ENCODE measurements at regions not wholly inside any gene's neighbourhood (a gene's known extent, or its start where the extent isn't known, plus 50 kb on each side); places are given as distances from the start of the nearest gene placed in this dataset.
"Not testable (repeated sequence)": the region's sequence is repeated elsewhere in the genome, so short reads cannot be mapped to it uniquely, and the experiment has no call there.

DNA sequence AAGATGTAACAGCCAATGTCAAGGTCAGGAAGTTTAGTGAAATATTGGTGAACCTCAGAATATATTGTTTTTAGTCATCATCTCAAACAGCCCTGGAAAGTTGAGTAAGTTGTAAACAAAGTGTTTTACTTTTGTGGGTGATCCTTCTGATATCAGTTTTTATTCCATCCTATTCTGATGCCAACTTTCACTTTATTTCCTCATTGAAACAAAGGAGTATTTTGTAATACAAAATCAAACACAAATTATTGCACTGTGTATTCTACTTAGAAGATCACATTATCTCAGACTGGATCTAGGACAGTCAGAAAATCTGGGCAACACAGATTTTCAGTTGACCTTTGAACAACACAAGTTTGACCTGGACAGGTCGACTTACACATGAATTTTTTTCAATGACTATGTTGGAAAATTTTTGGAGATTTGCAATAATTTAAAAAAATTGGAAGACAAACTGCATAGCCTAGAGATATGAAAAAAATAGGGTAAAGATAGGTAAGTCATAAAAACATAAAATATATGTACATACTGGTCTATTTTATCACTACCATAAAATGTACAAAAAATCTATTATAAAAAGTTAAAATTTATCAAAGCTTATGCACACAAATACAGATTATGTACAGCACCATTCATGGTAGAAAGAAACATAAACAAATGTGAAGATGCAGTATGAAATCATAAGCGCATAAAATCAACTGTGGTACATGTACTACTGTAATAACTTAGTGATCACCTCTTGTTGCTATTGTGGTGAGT lies 709.1 kb upstream of the FAM241A start:
- DNase-seq = no peak

DNA sequence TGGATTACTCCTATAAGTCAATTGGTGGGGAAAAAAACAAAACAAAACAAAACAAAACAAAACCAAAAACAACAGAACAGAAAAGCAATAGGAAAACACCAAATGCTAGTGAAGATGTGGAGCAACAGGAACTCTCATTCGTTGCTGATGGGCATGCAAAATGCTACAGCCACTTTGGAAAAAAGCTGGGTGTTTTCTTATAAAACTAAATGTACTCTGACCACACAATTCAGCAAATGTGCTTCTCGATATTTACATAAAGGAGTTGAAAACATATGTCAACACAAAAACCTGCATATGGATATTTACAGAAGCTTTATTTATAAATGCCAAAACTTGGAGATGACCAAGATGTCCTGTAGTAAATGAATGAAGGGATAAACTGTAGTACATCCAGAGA lies 703.6 kb upstream of the FAM241A start:
- no peak for DNase-seq

DNA sequence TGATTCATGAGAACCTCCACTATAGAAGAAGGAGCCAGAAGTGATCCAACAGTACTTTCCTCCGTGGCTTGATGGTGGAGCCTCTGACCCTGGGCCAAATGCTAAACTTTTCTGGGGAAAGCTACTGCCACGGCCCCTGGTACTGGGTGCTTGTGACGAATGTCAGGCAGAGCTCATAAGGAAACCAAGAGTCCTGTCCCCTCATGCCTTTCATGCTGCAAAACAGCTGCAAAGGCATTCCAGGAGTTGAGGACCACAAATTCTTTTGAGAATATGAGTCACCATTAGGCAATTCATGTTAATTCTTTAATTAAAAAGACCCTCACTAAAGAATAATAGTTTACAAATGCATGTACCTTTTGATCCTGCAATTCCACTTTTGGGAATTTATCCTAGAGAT lies 700.4 kb upstream of the FAM241A start:
- not testable (repeated sequence) for DNase-seq

DNA sequence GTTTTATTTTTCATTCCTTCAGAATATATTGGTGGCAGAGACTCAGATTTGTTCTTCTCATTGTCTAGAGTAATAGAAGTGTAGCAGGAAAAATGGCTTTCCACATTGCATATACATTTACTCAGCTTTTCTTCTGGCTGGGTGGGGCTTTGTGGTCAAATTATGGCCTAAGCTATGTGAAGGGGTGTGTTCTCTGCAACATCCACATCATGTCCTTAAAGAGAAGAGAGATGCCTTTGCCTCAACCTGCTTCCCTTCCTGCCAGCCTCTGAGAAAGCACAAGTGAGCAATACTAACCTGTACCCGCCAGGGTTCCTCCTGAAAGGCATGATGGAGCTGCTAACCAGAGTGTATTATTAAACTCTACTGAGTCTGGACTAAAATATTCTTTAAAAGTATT lies 695.6 kb upstream of the FAM241A start:
- DNase-seq = no peak

DNA sequence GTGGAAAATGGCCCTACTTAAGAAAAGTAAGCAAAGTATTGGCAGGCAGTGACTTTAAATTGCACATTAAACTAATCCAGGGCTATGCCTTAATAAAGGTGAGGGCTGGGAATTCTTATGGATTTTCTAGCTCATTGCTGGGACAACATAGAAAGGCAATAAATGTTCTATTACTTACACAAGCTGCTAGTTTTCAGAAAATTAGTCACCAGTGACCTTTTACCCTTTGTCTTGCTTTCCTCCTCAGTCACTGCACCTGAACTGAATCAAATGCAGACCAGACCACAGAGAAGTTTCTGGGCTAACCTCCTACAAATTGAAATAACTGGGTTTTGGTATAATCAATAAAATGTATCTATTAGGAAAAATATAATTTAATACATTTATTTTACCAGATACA lies 694.4 kb upstream of the FAM241A start:
- no peak for DNase-seq

DNA sequence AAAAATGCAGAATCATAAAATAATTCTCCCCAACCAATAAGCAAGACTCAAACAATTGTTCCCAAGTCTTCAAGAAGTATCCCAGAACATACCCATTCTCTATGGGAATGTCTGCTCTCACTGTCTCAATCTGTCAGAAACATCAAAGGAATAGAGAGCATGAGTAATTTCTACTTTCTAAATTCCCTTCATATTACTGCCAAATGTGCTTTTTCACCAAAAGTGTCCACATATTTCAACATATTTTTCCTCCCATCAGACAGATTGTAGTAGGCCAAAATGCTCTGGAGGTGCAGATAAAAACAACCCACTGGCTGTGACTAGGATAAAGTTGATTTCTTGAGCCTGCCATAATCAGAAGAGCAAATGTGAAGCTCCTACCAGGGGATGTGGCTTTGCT lies 692.0 kb upstream of the FAM241A start:
- DNase-seq = no peak

DNA sequence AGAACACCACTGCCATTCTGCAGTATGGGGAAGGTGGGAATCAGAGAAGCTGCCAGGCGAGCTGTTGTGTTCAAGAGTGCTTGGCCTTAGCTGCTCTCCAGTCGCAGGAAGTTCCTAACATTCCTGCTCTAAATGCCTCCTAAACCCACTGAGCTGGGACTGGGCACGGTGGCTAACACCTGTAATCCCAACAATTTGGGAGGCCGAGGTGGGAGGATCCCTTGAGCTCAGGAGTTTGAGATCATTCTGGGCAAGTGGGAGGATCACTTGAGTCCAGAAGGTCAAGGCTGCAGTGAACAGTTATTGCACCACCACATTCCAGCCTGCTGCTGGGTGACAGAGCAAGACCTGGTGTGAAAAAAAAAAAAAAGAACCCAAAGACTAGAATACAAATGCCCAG lies 690.3 kb upstream of the FAM241A start:
- DNase-seq = no peak

DNA sequence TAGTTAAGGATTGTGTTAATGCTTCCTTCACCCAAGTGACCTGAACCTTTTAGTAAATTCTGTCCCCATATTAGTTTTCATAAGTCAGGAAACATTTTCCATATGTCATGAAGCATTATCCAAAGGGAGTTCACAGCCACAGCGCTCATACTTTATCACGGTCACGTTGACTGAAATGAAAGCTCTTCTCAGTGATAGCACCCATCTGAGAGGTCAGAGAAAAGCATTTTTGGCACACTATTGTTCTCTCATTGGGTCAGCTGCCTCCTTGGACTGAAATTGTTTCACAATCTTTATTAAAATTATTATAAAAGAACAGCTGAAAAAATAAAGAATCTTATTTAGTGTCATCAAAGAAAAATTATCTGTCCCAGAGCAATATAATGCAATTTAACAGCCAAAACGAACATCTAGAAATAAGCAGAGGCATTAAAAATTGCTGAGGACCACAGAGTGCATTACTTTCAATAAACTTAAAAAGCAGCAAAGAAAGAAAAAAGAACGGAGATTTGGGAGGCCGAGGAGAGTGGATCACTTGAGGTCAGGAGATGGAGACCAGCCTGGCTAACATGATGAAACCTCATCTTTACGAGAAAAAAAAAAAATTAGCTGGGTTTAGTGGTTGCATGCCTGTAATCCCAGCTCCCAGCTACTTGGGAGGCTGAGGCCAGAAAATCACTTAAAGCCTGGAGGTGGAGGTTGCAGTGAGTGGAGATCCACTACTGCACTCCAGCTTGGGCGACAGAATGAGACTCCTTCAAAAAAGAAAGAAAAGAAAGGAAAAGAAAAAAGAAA lies 680.8 kb upstream of the FAM241A start:
- no peak for DNase-seq

DNA sequence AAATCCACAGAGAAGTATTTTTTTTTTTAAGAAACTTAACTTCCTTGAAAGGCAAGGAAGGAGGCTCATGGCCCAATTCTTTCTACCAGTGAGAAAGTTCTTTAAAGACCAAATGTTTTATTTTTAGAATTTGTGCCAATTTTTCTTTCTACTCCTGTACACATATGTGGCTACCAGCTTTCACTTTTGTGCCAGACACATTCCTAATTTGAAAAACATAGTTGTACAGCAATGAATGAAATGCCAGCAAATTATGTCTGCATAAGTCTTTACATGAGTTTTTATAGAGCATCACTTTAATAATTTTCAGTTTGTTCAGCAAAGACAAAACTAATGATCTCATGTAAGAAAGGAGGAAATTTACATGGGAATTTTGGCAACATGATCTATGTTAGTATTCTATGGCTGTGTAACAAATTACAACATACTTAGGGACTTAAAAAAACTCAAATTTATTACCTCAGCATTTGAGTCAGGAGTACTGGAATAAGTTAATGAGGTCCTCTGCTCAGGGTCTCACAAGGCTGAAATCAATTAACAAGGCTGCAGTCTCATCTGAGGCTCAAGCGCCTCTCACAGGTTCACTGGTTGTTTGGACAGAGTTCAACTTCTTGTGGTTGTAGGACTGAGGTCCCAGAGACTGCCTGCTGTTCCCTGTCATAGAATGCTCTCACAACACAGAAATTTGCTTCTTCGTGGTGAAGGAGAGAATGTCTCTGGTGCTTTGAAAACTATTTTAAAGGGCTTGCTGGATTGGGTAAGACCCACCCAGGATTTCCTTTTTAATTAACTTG lies 678.2 kb upstream of the FAM241A start:
- DNase-seq = no peak

DNA sequence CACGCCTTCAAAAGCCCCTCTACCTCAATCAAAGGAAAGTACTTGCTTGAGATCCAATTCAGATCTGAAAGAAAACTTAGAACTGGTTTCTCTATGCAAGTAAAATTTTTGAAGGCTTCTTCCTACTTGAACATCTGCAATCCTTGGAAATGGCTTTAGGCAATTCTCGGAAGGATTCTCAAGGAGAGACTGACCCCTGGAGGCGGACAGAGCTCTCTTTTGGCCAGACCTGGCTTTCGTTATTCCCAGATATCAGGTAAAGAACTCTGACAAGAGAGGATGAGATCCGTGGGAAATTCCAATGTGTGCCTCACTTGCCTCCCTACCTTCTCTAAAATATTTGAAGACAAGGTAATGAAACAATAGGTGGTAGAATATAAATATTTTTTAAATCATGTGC lies 670.3 kb upstream of the FAM241A start:
- peak; percentile 1 for DNase-seq

DNA sequence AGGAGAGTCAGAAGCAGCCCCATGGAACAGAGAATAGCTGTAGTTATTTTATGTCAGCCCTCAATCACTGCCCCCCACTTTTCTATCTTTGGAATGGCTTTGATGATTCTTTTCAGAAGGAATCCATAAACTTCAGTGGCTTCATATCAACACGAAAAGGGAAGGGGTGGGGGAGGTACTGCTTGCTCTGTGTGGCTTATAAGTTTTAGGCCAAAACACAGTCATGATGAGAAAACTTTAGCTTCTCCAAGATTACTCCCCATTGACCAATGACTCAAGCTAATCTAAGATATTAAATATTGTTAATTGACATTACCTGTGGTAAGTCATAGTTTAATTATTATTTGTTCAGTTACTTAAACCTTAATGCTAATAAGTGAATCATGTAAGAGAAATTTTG lies 669.6 kb upstream of the FAM241A start:
- no peak for DNase-seq

DNA sequence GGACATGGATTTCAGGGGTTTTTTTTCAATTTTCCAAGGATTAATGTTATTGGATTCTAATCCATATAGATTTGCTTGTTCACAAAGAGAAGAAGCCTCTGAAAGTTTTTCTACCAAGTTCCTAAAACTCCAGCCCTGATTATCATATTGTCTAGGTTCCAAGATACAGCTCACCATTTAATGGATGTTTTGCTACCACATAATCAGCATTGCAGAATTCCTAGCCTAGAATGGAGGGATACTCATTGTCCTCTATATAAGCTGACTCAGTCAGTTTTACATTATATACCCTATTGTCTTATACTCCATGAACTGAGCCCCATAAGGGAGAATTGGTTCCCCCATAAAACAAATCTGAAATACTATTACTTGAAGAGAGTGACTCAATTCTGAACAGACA lies 664.7 kb upstream of the FAM241A start:
- no peak for DNase-seq

DNA sequence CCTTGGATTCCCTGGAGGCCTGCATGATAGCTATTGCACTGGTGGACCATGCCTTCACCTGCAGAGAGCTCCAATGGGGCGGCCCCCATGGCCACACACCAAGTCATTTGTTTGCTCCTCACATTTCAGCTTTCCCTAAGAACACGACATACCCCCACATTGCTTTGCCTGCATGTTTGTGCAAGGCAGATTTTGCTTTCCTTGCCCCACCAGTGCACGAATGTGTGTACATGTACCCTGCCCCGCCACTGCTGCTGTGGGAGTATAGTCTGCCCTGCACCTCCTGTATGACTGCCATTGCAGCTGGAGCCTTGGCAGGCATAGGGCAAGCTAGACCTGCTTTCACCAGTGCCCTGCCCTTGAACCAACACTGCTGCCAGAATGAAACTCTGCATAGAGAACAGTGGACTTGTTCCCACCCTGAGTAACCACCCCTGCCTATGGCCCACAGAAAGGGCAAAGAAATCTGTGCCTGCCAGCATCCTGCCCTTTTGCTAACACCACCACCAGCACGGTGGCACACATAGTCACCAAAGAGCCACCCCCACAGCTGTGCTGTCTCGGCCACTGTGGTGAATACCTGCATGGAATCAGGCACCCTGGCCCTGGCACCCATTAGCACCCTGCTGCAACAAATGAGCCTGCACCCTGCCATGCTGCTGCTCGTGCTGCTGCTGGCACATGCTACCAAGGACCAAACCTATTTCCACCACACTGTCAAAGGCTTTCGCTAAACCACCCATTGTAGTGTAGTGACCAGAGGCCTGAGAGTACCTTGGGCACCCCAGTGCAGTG lies 661.7 kb upstream of the FAM241A start:
- DNase-seq = no peak

DNA sequence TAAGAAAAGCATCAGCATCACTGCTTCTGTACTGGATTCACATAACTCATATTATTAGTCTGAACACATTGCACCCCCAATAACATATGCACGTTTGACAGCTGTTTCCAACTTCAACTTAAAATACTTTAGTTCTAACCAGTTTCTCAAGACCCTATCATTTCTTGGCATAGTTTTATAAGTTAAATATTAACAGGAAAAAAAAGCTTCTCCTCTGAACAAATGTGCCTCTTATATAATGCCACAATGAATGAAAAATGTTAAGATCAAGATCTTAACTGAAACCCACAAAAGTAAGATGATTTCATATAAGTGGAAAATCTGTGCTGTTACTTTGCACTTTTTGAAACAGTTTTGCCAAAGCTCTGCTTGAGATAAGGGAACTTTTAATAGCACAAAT lies 652.8 kb upstream of the FAM241A start:
- no peak for DNase-seq

DNA sequence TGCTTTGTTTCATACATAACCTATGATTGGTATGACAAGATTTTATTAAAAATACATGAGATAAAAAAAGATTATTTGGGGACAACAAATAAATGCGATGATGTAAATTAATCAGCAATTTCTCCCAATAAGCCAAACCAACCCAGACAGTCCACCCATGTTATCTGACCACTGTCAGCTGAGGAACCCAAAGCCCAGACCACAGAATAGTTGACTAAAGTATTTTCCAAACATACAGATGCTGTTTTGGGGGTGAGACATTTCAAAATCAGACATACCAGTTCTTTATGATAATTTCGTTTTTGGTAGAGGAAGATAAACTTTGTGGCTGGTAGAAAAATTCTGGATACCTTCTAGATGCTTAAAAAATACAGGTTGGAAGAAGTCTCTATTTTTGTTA lies 650.8 kb upstream of the FAM241A start:
- DNase-seq = no peak

DNA sequence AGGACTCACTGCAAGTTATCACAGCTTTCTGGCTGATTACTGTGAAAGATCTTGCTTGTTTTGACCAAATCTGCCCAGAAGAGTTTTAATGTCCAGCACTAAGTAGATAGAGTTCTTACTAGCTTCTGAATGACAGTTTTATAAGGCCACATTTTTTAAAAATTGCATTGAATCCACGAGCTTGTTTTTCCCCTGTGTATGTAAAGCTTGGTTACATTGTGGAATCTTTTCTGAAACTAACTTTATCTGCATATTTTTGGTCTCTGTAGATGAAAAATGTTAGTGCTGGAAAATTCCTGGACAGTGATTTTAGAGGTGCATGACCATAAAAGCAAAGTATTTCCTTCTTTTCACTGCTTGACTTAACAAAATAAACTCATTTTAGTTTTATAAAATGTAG lies 650.3 kb upstream of the FAM241A start:
- DNase-seq = no peak

DNA sequence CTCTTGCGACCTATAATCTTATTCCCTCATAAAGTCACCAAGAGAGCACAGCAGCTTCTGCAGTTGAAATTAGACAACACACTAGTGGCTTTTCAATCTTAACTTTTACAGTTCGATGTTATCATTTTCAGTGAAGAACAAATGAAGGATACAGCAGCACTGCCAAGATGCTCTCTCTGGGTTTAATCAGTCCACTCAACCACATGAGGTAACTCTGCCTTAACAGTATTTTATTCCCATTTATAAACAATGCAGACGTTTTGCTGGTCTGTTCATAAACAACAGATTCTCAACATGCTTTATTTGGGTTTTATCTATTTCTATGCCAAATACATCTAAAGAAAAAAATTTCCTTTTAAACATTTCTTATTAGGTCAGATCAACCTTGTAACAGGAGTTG lies 646.0 kb upstream of the FAM241A start:
- no peak for DNase-seq

DNA sequence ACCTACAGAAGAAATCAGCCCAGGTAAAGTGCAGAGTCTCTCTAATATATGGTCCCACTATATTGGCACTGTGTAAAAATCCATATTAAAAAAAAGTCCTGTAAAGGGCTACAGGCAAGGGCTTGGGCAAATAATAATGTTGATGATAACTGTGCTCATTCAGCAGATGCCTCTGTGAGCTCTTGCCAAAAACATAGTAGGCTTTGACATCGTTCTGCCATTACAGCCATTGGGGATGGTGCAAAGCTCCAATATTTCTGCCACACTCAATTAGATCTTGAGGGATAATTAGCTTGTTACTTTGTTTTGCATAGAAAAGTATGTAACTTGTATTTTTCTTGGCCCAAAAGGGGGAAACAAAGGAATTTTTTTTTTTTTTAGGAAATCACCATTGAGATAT lies 645.5 kb upstream of the FAM241A start:
- no peak for DNase-seq

DNA sequence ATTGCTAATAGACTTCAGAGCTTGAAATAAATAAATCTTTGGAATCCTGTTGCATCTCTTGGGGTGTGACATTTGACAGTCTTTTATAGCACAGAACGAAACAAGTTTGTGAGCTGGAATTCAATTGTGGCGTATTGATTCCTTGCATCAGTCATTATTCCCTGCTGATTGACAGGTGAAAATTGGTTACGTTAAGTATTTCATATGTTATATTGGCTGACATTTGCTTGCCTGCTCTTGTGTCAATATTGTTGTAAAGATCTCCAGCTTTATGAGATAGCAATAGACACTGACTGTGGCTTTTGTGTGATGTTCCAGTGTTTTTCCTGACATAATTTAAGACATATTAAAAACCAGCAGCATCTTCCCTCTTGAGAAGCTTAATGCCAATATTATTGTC lies 644.4 kb upstream of the FAM241A start:
- no peak for DNase-seq

DNA sequence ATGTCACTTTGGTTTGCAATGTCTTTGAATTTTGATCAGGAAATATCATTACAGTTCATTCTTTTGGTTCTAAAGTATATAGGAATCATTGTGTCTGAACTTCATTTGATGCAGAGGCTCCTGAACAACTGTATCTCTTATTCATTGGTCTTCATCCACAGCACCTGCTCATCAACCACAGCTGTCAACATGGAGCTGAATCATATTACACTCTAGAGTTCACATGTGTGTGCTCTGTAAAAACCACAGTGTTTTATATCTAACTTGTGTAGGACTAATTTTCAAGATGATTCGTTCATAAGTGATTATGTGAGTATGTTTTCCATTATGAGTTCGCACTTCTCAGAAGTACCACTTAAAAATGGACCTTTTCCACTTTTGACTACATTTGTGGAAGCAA lies 643.3 kb upstream of the FAM241A start:
- DNase-seq = no peak

DNA sequence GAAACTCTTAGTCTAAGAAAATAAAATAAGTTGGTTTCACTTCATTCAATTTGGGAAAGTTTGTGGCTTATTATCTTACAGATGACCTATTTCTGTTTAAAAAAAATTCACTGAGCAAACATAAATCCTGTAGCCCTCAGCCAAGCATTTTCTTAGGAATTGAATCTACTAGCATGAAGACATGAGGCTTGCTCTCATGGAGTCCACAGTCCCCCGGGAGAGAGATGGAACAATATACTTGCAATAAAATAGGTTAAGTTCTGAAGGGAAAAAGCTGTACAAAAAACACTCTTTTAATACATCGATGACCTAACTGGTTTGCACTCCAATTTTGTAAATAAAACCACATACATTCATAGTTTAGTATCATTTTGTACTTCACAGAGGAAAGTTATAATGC lies 642.6 kb upstream of the FAM241A start:
- DNase-seq = no peak

DNA sequence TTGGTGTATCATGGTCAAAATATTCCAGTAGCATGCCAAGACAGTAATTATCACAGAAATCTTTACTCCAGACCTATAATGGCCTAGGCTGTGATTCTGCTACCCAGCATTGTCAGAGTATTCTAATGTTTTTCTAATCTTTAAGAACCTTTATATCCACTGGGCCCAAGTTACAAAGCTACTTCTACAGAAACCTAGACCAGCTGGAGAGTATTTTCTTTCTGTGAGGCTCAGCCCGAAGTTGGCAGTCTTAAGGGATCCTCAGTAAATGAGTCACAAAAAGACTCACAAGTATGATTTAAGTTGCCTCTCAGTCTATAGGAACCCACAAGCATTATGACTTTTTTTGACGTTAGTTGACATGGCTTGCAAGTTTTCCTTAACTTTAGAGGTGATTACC lies 638.5 kb upstream of the FAM241A start:
- no peak for DNase-seq

DNA sequence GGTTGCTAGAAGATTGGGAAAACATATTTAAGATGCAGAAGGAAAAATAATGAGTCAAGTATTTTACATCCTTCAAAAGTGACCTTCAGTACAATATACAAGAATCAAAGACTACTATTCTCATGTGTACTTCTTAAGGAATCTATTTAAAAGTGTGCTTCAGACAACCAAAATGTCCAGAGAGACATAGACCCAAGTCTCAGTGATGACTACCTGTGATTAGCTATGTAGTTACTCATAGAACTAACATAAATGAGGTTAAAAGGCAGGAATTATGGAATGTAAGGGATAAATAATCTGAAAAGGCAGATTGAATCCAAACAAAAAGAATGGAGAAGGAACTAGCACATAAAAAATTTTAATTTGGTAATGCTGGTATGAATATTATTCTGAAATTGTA lies 634.7 kb upstream of the FAM241A start:
- DNase-seq = no peak

Data from hematopoietic multipotent progenitor cell treated with erythropoietin and hydrocortisone succinate and interleukin-3 and kit ligand, for 4 days (in vitro differentiated cells).